SU-DHL-6 (cell line): ENCODE measurements at regions not wholly inside any gene's neighbourhood (a gene's known extent, or its start where the extent isn't known, plus 50 kb on each side); places are given as distances from the start of the nearest gene placed in this dataset.

Experiments used
- H2AFZ ChIP-seq: fragments of 200-600 bp; sonication (generic); 2 replicates; pipeline ENCODE4 v1.6.1; 2014; ENCODE audit warnings: low read depth, mild to moderate bottlenecking, moderate library complexity, mixed read lengths, antibody characterized with exemption, low read length; ENCODE audit not compliant: severe bottlenecking
- H3F3A ChIP-seq: fragments of 200-600 bp; shearing (Covaris generic); 2 replicates; pipeline ENCODE4 v1.6.0; 2016; ENCODE audit warnings: antibody characterized with exemption, mild to moderate bottlenecking; ENCODE audit not compliant: insufficient read depth
- H3K27ac ChIP-seq: fragments of 200-600 bp; sonication (generic); 2 replicates; pipeline ENCODE4 v1.5.1; 2016; ENCODE audit warnings: low read depth, mild to moderate bottlenecking, low read length, moderate library complexity, mixed read lengths
- H3K27me3 ChIP-seq: fragments of 200-600 bp; sonication (generic), shearing (Covaris generic); 2 replicates; pipeline ENCODE4 v1.6.0; 2014; ENCODE audit warnings: mild to moderate bottlenecking, low read length
- H3K36me3 ChIP-seq: fragments of 200-600 bp; sonication (generic); 2 replicates; pipeline ENCODE4 v1.6.1; 2014; ENCODE audit warnings: mild to moderate bottlenecking, low read length, mixed read lengths
- H3K4me2 ChIP-seq: fragments of 300-600, 200-600 bp; shearing (Covaris generic), sonication (generic); 2 replicates; pipeline ENCODE4 v1.6.0; 2014; ENCODE audit warnings: low read length, low read depth, mild to moderate bottlenecking; ENCODE audit not compliant: poor library complexity, severe bottlenecking
- H3K4me3 ChIP-seq: fragments of 200-600 bp; sonication (generic); 2 replicates; pipeline ENCODE4 v1.5.1; 2014; ENCODE audit warnings: antibody characterized with exemption, low read length, mild to moderate bottlenecking, mixed read lengths; ENCODE audit not compliant: insufficient read depth, poor library complexity, severe bottlenecking
- H3K79me2 ChIP-seq: fragments of 200-600 bp; sonication (generic); 2 replicates; pipeline ENCODE4 v1.6.1; 2014; ENCODE audit warnings: mild to moderate bottlenecking, low read length, moderate library complexity; ENCODE audit not compliant: insufficient read depth
- H3K9ac ChIP-seq: fragments of 200-600 bp; sonication (generic); 2 replicates; pipeline ENCODE4 v1.7.0; 2014; ENCODE audit warnings: mild to moderate bottlenecking, low read length
- H3K9me2 ChIP-seq: fragments of 200-600 bp; sonication (generic); replicated peaks from 2 replicates; pipeline ENCODE4 v1.6.1; 2014; ENCODE audit warnings: low read length; ENCODE audit not compliant: insufficient read depth
- H3K9me3 ChIP-seq: fragments of 200-600 bp; sonication (generic); 2 replicates; pipeline ENCODE4 v1.6.1; 2014; ENCODE audit warnings: low read length, mixed read lengths; ENCODE audit not compliant: insufficient read depth
- H4K20me1 ChIP-seq: fragments of 200-600 bp; sonication (generic); 2 replicates; pipeline ENCODE4 v1.6.1; 2014; ENCODE audit warnings: low read depth, mild to moderate bottlenecking, antibody characterized with exemption, low read length, moderate library complexity, mixed read lengths
- CTCF ChIP-seq: fragments of 200-600 bp; sonication (generic); IDR thresholded peaks from one replicate; pipeline ENCODE4 v1.5.1; 2017; ENCODE audit warnings: antibody characterized with exemption, mild to moderate bottlenecking, low read length, moderate library complexity; ENCODE audit not compliant: insufficient read depth, poor library complexity, severe bottlenecking
- EZH2phosphoT487 ChIP-seq: fragments of 200-600 bp; sonication (generic), shearing (Covaris generic); conservative IDR thresholded peaks from 2 replicates; pipeline ENCODE4 v1.6.1; 2018; ENCODE audit warnings: mild to moderate bottlenecking, antibody characterized with exemption, low read length, moderate library complexity, mixed read lengths

GRCh38 chr19:23526302-23526701 lies 131.0 kb upstream of the ZNF91 start:
- H3K36me3 ChIP-seq, result no peaks in the 10 kb centered on the region
- H3K9me2 ChIP-seq, result no peaks in the 10 kb centered on the region
- no peak overlapping the region for H3K4me3 ChIP-seq
- no peak overlapping the region for H3K9ac ChIP-seq
- H3K27ac ChIP-seq, result no peak overlapping the region
- peaks cover 14% of the 10 kb centered on the region; the same call in 1 of the 2 replicates for H3K9me3 ChIP-seq
- no peaks in the 10 kb centered on the region for H4K20me1 ChIP-seq
- no peak overlapping the region for H2AFZ ChIP-seq
- H3F3A ChIP-seq, result no peaks in the 10 kb centered on the region
- TF ChIP-seq EZH2phosphoT487 (no peak), CTCF (no peak)
- H3K4me2 ChIP-seq, result no peak overlapping the region
- H3K79me2 ChIP-seq, result no peaks in the 10 kb centered on the region
- H3K27me3 ChIP-seq, result no peaks in the 10 kb centered on the region

GRCh38 chr19:23525276-23525852 lies 130.1 kb upstream of the ZNF91 start:
- H3K4me3 ChIP-seq, result no peak overlapping the region
- H3K4me2 ChIP-seq, result no peak overlapping the region
- TF ChIP-seq EZH2phosphoT487, result no peak
- TF ChIP-seq CTCF, result no peak
- no peaks in the 10 kb centered on the region for H3K27me3 ChIP-seq
- no peak overlapping the region for H2AFZ ChIP-seq
- H3K9me2 ChIP-seq, result no peaks in the 10 kb centered on the region
- H3K27ac ChIP-seq, result no peak overlapping the region
- no peak overlapping the region for H3K9ac ChIP-seq
- no peaks in the 10 kb centered on the region for H3F3A ChIP-seq
- H3K36me3 ChIP-seq, result no peaks in the 10 kb centered on the region
- no peaks in the 10 kb centered on the region for H4K20me1 ChIP-seq
- no peaks in the 10 kb centered on the region for H3K79me2 ChIP-seq
- H3K9me3 ChIP-seq, result peaks cover 14% of the 10 kb centered on the region; the same call in 1 of the 2 replicates

GRCh38 chr19:23523863-23524262 lies 128.6 kb upstream of the ZNF91 start:
- Histone ChIP-seq H3K79me2 (no peaks in the 10 kb centered on the region), H3K4me2 (no peak overlapping the region), H4K20me1 (no peaks in the 10 kb centered on the region), H3K4me3 (no peak overlapping the region), H3K9me3 (peaks cover 14% of the 10 kb centered on the region; the same call in 1 of the 2 replicates), H2AFZ (no peak overlapping the region), H3K27me3 (no peaks in the 10 kb centered on the region), H3F3A (no peaks in the 10 kb centered on the region), H3K9me2 (no peaks in the 10 kb centered on the region), H3K27ac (no peak overlapping the region), H3K9ac (no peak overlapping the region), H3K36me3 (no peaks in the 10 kb centered on the region)
- no peak for TF ChIP-seq CTCF
- no peak for TF ChIP-seq EZH2phosphoT487
